ENCODE measurements at regions not wholly inside any gene's neighbourhood (a gene's known extent, or its start where the extent isn't known, plus 50 kb on each side); places are given as distances from the start of the nearest gene placed in this dataset.
A peak's percentile ranks its signal among the peaks of the same experiment; 100 is the strongest.

DNA sequence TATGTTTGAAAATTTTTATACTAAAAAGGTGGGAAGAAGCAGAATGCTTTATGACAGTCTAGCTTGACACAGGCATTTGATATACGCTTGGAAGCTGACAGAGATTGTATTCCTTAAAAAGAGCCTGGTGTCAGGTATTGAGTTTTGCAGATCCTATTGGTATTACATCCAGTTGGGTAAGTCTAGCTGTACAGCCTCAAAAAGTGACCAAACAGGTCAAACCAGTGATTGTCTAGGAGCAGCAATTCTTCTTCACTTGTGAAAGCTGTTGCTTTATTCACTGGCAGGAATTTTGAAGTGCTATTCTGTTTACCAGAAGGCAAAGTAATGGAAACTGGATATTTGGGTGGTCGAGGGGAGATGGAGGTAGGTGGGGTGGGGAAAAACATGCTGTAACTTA is 77.5 kb downstream of the UCHL1 start:
- H3K4me3 ChIP-seq (ENCODE audit: low read length), result no peak overlapping the region

DNA sequence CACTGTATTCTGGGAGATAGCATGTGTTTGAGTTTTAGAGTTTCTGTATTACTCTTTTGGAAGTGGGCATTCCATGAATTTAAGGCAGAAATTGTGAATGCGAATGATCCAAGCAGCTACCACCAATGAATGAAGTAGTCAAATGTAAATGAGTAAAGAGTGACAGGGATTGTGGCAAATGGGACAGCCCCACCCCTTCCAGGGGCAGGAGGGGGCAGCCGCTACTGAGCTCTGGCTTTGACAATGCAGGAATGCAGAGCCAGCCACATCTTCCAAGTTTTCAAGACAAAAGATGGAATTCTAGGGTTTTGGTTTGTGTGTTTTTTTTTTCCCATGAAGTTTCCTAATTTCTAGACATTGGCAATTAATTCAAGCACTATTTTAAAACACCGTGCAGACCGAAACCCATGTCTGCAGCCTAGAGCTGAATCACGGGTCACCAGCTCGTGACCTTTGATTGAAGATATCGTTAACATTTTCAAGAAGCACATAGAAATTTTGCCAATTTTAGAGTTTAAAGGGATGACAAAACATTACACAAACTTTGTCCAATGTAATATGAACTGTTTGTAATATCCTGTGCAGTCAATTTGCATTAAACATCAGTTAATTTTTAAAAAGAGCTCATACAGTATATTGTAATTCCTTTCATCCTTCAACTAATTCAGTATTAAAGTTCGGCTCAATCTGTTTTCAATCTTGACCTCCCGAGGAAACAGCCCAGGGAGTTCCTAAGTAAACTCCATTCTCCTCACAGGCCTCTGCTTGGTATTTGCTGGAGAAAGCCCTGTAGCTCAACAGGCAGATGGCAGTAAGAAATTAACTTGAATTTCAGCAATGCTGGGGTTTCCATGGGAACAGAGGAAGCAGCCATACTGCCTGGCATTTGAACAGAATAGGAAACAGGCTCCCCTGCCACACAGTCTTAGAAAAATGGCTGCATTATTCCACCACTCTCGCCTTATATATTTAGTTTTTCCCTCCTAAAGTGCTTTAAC is 83.4 kb downstream of the UCHL1 start:
- no peak overlapping the region for H3K4me3 ChIP-seq (ENCODE audit: low read length)
- TF ChIP-seq ZNF274 (IDR thresholded peaks at IDR 0.05; ENCODE audit: low read depth, low read length), result no peak

More for the DNA sequence above, 77.5 kb downstream of the UCHL1 start:
- no peak for TF ChIP-seq ZNF274 (IDR thresholded peaks at IDR 0.05; ENCODE audit: low read depth, low read length)

DNA sequence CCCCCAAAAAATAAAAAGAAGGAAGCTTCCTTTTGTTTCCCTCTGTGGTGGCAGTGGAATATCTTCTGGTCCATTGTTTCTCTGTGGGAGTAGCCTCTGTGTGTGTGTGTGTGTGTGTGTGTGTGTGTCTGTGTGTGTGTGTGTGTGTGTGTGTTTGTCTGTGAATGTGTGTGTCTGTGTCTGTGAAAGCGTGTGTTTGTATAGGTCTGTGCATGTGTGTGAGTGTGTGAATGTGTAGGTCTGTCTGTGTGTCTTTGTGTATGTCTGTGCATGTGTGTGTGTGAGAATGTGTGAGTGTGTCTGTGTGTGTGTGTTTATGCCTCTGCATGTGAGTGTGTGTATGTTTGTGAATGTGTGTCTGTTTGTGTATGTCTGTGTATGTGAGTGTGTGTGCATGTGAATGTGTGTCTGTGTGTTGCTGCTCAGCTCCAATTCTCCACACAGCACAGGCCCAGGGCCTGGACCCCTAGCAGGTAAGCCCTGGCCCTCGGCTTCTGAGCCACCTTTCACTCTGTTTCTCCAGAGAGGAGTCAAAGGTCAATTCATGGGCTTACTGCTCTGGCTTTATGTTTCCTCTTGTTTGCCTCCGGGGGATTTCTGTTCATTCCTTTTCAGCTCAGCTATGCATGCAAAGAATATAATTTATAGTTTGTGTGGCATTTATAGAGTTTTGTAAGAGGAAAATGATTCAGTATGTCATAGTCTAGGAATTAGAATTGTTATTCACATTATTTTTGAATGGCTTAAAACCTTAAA is 89.8 kb downstream of the UCHL1 start:
- TF ChIP-seq ZNF274 (IDR thresholded peaks at IDR 0.05; ENCODE audit: low read depth, low read length), result no peak
- H3K4me3 ChIP-seq (ENCODE audit: low read length), result no peak overlapping the region

GRCh38 chr4:41349021-41349420 is 92.3 kb downstream of the UCHL1 start:
- H3K4me3 ChIP-seq (ENCODE audit: low read length), result no peak overlapping the region
- no peak for TF ChIP-seq ZNF274 (IDR thresholded peaks at IDR 0.05; ENCODE audit: low read depth, low read length)

- H3K4me3 ChIP-seq (ENCODE audit: low read length), result no peak overlapping the region
- no peak for TF ChIP-seq ZNF274 (IDR thresholded peaks at IDR 0.05; ENCODE audit: low read depth, low read length)
Measured at GRCh38 chr4:41358647-41359421, 102.1 kb downstream of the UCHL1 start.

- TF ChIP-seq ZNF274 (IDR thresholded peaks at IDR 0.05; ENCODE audit: low read depth, low read length), result no peak
Measured at GRCh38 chr4:41359422-41359775, 102.7 kb downstream of the UCHL1 start.

DNA sequence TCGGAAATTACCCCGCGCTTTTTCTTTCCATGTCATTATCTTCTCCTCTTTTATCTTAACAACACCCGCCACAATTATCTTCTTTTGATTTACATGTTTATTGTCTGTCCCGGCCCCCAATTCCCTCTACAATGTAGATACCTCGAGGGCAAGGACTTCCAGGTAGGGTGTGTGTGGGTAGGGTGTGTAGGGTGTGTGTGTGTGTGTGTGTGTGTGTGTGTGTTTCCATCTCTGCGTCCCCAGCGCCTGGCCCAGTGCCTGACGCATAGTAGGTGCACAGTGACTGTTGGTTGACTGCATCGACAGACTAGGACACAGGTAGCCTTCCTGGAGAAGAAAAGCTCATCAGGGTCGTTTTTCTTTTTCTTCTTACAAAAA is 103.1 kb downstream of the UCHL1 start:
- H3K4me3 ChIP-seq (ENCODE audit: low read length), result no peak overlapping the region
- TF ChIP-seq ZNF274 (IDR thresholded peaks at IDR 0.05; ENCODE audit: low read depth, low read length), result no peak

More at GRCh38 chr4:41359422-41359775, 102.7 kb downstream of the UCHL1 start:
- H3K4me3 ChIP-seq (ENCODE audit: low read length), result no peak overlapping the region

DNA sequence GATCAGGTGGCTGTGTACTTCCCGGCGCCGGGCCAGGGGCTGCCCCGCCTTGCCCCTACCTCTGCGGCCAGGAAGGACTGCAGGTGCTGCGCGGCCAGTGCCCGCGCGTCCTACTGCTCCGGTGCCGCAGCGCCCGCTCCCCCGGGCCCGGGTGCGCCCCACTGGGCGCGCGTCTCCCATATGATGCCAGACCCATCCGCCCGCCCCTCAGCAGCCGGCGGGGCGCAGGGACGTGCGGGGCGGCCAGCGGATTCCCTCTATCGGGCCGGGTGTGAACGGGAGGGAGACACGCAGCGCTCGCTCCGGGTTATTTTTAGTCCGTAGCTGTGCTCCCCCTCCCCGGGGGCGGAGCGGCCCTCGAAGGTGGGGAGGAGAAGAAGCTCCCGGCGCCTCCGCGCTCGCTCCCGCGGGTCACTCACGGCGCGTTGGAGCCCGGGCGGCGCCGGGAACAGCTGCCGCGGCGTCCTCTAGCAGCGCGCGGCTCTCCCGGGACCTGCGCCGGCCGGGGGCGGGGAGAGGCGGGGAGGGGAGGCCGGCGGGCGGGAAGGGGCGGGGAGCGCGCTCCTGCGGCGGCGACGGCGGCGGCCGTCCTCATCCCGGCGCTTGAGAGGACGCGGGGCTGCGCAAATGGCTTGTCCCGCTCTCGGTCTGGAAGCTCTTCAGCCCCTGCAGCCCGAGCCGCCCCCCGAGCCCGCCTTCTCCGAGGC is 103.6 kb downstream of the UCHL1 start:
- no peak for TF ChIP-seq ZNF274 (IDR thresholded peaks at IDR 0.05; ENCODE audit: low read depth, low read length)
- H3K4me3 ChIP-seq (ENCODE audit: low read length), result peak overlapping the region; percentile 43; the same call in 1 of the 2 replicates

- no peak overlapping the region; the same call in 1 of the 2 replicates for H3K4me3 ChIP-seq (ENCODE audit: low read length)
- no peak for TF ChIP-seq ZNF274 (IDR thresholded peaks at IDR 0.05; ENCODE audit: low read depth, low read length)
Measured at GRCh38 chr4:41360921-41361793, 104.4 kb downstream of the UCHL1 start.

DNA sequence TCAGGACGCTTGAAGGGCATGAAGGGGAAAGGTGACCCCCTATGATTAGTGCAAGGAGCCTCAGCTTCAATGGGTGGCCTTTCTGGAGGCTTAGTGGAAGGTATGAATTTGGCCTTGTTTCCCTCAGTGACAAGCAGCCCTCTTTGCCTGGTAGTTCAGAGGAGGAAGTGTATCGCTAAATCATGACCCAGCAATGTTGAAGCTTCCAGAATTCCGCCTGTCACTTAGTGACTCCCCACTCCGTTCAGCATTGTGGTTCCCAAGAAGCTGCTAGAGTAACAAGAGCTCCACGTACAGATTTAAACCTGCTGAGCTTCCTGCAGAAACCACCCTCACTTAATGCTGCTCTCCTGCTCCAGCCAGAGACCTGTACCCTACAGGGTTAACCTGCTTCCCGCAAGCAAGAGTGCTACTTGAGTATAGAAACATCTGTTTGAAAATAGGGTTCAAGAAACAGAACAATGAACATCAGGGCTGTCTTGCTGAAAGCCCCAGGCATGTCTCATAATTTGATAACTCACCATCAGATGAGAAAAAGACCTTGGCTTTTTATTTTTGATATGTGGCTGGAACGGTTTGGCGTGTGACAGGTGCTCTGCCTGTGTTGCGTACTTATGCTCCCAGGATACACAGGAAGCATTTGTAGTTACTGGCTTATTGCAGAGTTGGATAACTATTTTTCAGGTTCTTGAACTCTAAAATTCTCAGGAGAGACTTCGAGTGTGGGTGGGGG is 105.2 kb downstream of the UCHL1 start:
- H3K4me3 ChIP-seq (ENCODE audit: low read length), result no peak overlapping the region
- TF ChIP-seq ZNF274 (IDR thresholded peaks at IDR 0.05; ENCODE audit: low read depth, low read length), result no peak

- H3K4me3 ChIP-seq (ENCODE audit: low read length), result no peak overlapping the region
- TF ChIP-seq ZNF274 (IDR thresholded peaks at IDR 0.05; ENCODE audit: low read depth, low read length), result no peak
Measured at GRCh38 chr4:41362621-41363383, 106.1 kb downstream of the UCHL1 start.

Data from GM08714 (cell line).